AG20443 (cell line): ENCODE measurements at regions not wholly inside any gene's neighbourhood (a gene's known extent, or its start where the extent isn't known, plus 50 kb on each side); places are given as distances from the start of the nearest gene placed in this dataset.
"Not testable (repeated sequence)": the region's sequence is repeated elsewhere in the genome, so short reads cannot be mapped to it uniquely, and the experiment has no call there.

Source experiments
- DNase-seq: peaks from one replicate; pipeline ENCODE4 v3.0.0; 2012; ENCODE audit warnings: low spot score, mixed read lengths

- DNase-seq = no peak
Observed at GRCh38 chr21:33972539-33972938, 56.9 kb upstream of the ATP5PO start.

GRCh38 chr21:33971492-33972013 is 55.9 kb upstream of the ATP5PO start:
- peak; percentile 54 for DNase-seq

GRCh38 chr21:33969581-33969980 is 54.0 kb upstream of the ATP5PO start:
- DNase-seq = no peak

GRCh38 chr21:33968995-33969348 is 53.4 kb upstream of the ATP5PO start:
- DNase-seq = peak; percentile 35

- DNase-seq = peak; percentile 60
Observed at GRCh38 chr21:33968080-33968994, 52.7 kb upstream of the ATP5PO start.

GRCh38 chr21:33967086-33967571 is 51.5 kb upstream of the ATP5PO start:
- DNase-seq = no peak

- no peak for DNase-seq
Observed at GRCh38 chr21:33966324-33966949, 50.8 kb upstream of the ATP5PO start.

GRCh38 chr21:33965662-33966061 is 50.1 kb upstream of the ATP5PO start:
- not testable (repeated sequence) for DNase-seq
